ENCODE measurements at regions not wholly inside any gene's neighbourhood (a gene's known extent, or its start where the extent isn't known, plus 50 kb on each side); places are given as distances from the start of the nearest gene placed in this dataset.

DNA sequence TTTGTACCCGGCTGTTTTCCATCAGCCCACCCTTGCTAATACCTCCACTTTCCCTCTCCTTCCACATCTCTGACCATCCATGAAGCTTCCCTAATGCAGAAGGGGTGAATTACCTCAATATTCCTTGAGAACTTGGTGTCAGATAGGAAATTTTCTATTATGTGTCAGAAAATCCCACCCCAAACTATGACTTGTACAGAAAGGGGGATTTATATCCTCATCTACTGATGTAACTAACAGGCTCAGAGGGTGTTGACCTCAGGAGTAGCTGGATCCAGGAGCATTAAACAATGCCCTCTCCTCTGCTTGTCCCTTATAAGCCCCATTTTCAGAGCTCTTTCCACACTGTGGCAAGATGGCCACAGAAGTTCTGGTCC, 242.8 kb upstream of the TLE3 start:
- DNase-seq = no peak
- 100% methylated on average over 1 of the region's 1 CpG for WGBS, 2 donors
- H3K9me3 ChIP-seq = no peaks in the 10 kb centered on the region
- no peaks in the 10 kb centered on the region for H3K36me3 ChIP-seq (ENCODE audit: low read depth, missing control alignments)
- H3K4me3 ChIP-seq = no peak overlapping the region
- intact Hi-C loops (cut with DNase I; ENCODE audit: low total_unique reads) = no loop called here
- TF ChIP-seq CTCF (IDR thresholded peaks at IDR 0.05) (no peak), POLR2A (IDR thresholded peaks at IDR 0.05) (no peak)
- no peaks in the 10 kb centered on the region for H3K4me1 ChIP-seq
- H3K27ac ChIP-seq = no peak overlapping the region
- no peaks in the 10 kb centered on the region for H3K27me3 ChIP-seq

DNA sequence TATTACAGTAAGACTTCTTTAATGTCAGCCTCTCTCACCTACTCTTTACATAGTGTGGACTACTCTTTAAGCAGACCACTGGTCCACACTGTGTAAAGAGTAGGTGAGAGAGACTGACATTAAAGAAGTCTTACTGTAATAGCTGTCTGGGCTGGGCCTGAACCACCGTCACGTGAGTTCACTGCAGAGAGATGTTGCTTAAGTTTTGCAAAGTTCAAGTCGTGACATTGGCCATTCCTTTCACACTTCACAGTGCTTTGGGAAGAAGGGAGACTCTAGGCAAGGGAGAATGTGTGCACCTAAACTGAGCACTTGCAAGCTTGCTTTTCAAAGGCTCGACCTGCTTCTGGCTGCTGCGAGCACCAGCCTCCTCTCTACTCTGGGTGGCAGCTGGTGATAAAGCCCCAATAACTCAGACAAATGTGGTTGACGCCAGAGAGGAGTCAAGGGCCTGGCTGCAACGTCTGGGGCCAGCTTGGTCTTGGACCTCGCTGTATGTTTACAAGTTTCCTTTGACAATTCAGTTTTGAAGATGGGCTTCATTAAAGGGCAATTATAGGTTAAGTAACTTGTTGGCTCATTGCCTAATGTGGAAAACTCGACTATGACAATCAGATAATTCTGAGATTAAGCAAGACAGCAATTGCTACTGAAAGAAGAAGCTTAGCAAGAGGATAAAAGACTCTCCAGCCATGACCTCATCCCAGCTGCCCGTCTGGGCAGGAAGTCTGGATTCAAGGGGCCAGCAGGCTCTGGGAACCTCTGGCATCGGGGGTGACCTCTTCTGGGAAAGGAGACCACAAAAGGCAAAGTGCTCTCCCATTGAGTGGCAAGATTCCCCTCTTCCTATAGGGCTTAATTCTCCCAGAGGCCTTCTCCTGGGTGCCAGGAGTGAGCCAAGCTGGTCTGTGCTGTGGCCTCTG, 242.1 kb upstream of the TLE3 start:
- no peaks in the 10 kb centered on the region for H3K36me3 ChIP-seq (ENCODE audit: low read depth, missing control alignments)
- intact Hi-C loops (cut with DNase I; ENCODE audit: low total_unique reads) = no loop called here
- H3K4me3 ChIP-seq = no peak overlapping the region
- H3K27me3 ChIP-seq = no peaks in the 10 kb centered on the region
- TF ChIP-seq POLR2A (IDR thresholded peaks at IDR 0.05) (no peak), CTCF (IDR thresholded peaks at IDR 0.05) (no peak)
- H3K9me3 ChIP-seq = no peaks in the 10 kb centered on the region
- DNase-seq = no peak
- H3K4me1 ChIP-seq = no peaks in the 10 kb centered on the region
- WGBS, 2 donors = 68 to 80% methylated on average over 11 of the region's 11 CpGs
- H3K27ac ChIP-seq = no peak overlapping the region

GRCh38 chr15:70337277-70338186, 239.8 kb upstream of the TLE3 start:
- WGBS, 2 donors = 86 to 93% methylated on average over 18 of the region's 18 CpGs
- TF ChIP-seq POLR2A (IDR thresholded peaks at IDR 0.05) (no peak), CTCF (IDR thresholded peaks at IDR 0.05) (no peak)
- no peak overlapping the region for H3K27ac ChIP-seq
- H3K36me3 ChIP-seq (ENCODE audit: low read depth, missing control alignments) = no peaks in the 10 kb centered on the region
- no peak for DNase-seq
- H3K4me1 ChIP-seq = no peaks in the 10 kb centered on the region
- no peaks in the 10 kb centered on the region for H3K9me3 ChIP-seq
- no peak overlapping the region for H3K4me3 ChIP-seq
- intact Hi-C loops (cut with DNase I; ENCODE audit: low total_unique reads) = no loop called here
- no peaks in the 10 kb centered on the region for H3K27me3 ChIP-seq

- H3K4me3 ChIP-seq = no peak overlapping the region
- no peak for TF ChIP-seq POLR2A (IDR thresholded peaks at IDR 0.05)
- TF ChIP-seq CTCF (IDR thresholded peaks at IDR 0.05) = no peak
- DNase-seq = no peak
- no peaks in the 10 kb centered on the region for H3K36me3 ChIP-seq (ENCODE audit: low read depth, missing control alignments)
- H3K27ac ChIP-seq = no peak overlapping the region
- H3K4me1 ChIP-seq = no peaks in the 10 kb centered on the region
- no peaks in the 10 kb centered on the region for H3K27me3 ChIP-seq
- no peaks in the 10 kb centered on the region for H3K9me3 ChIP-seq
- 81 to 89% methylated on average over 6 of the region's 6 CpGs for WGBS, 2 donors
- intact Hi-C loops (cut with DNase I; ENCODE audit: low total_unique reads) = no loop called here
These were observed 238.8 kb upstream of the TLE3 start for GRCh38 chr15:70336425-70337009.
